GM06990 (cell line): ENCODE measurements at regions not wholly inside any gene's neighbourhood (a gene's known extent, or its start where the extent isn't known, plus 50 kb on each side); places are given as distances from the start of the nearest gene placed in this dataset.

Experiments
- DNase-seq: peaks from one replicate; pipeline ENCODE4 v3.0.0-alpha.2; 2011; ENCODE audit not compliant: insufficient read length; ENCODE audit errors: extremely low read depth
- H3K27me3 ChIP-seq: replicated peaks from 2 replicates; pipeline ENCODE4 v1.6.0; 2011; ENCODE audit warnings: low read length; ENCODE audit not compliant: control insufficient read depth, insufficient read depth
- H3K36me3 ChIP-seq: 2 replicates; pipeline ENCODE4 v1.5.1; 2011; ENCODE audit warnings: low read length; ENCODE audit not compliant: control insufficient read depth, insufficient read depth
- H3K4me3 ChIP-seq: replicated peaks from 2 replicates; pipeline ENCODE4 v1.5.1; 2011; ENCODE audit warnings: low read depth, mild to moderate bottlenecking, control low read depth, low read length
- CTCF ChIP-seq: IDR thresholded peaks from 2 replicates; pipeline ENCODE4 v1.5.1; 2011; ENCODE audit warnings: low read length, control low read depth, mild to moderate bottlenecking, inconsistent platforms; ENCODE audit not compliant: insufficient read depth, poor library complexity, severe bottlenecking

GRCh38 chr6:168863467-168863866, 390.2 kb downstream of the THBS2 start:
- no peak for TF ChIP-seq CTCF
- no peak for DNase-seq
- Histone ChIP-seq H3K36me3 (no peaks in the 10 kb centered on the region), H3K4me3 (no peak overlapping the region), H3K27me3 (no peaks in the 10 kb centered on the region)

- DNase-seq = no peak
- Histone ChIP-seq H3K4me3 (no peak overlapping the region), H3K36me3 (no peaks in the 10 kb centered on the region), H3K27me3 (no peaks in the 10 kb centered on the region)
- no peak for TF ChIP-seq CTCF
These were observed 391.2 kb downstream of the THBS2 start for GRCh38 chr6:168862346-168862980.

GRCh38 chr6:168860987-168861386, 392.7 kb downstream of the THBS2 start:
- H3K27me3 ChIP-seq = no peaks in the 10 kb centered on the region
- no peak for TF ChIP-seq CTCF
- H3K36me3 ChIP-seq = no peaks in the 10 kb centered on the region
- no peak overlapping the region for H3K4me3 ChIP-seq
- DNase-seq = no peak

GRCh38 chr6:168860341-168860740, 393.3 kb downstream of the THBS2 start:
- H3K4me3 ChIP-seq = no peak overlapping the region

GRCh38 chr6:168858926-168859325, 394.7 kb downstream of the THBS2 start:
- no peaks in the 10 kb centered on the region for H3K36me3 ChIP-seq
- H3K4me3 ChIP-seq = no peak overlapping the region
- DNase-seq = no peak
- H3K27me3 ChIP-seq = no peaks in the 10 kb centered on the region
- TF ChIP-seq CTCF = no peak

More at GRCh38 chr6:168860341-168860740, 393.3 kb downstream of the THBS2 start:
- DNase-seq = no peak
- Histone ChIP-seq H3K36me3 (no peaks in the 10 kb centered on the region), H3K27me3 (no peaks in the 10 kb centered on the region)
- no peak for TF ChIP-seq CTCF

GRCh38 chr6:168856914-168857313, 396.7 kb downstream of the THBS2 start:
- Histone ChIP-seq H3K27me3 (no peaks in the 10 kb centered on the region), H3K36me3 (no peaks in the 10 kb centered on the region), H3K4me3 (no peak overlapping the region)
- DNase-seq = no peak
- TF ChIP-seq CTCF = no peak
